ENCODE measurements at regions not wholly inside any gene's neighbourhood (a gene's known extent, or its start where the extent isn't known, plus 50 kb on each side); places are given as distances from the start of the nearest gene placed in this dataset.

- Mint-ChIP-seq H3K4me1 (ENCODE audit: low read depth) (no peaks in the 10 kb centered on the region), H3K9me3 (no peaks in the 10 kb centered on the region), H3K27ac (no peak overlapping the region), H3K4me3 (no peak overlapping the region), H3K36me3 (ENCODE audit: low read depth) (no peaks in the 10 kb centered on the region), H3K27me3 (no peaks in the 10 kb centered on the region)
- intact Hi-C loops (cut with micrococcal nuclease): no loop called here
Observed at GRCh38 chr3:132203889-132204596, 113.2 kb upstream of the ACP3 start.

- no peak overlapping the region for H3K27ac Mint-ChIP-seq
- no peak overlapping the region for H3K4me3 Mint-ChIP-seq
- H3K27me3 Mint-ChIP-seq: no peaks in the 10 kb centered on the region
- peaks cover 2% of the 10 kb centered on the region for H3K4me1 Mint-ChIP-seq (ENCODE audit: low read depth)
- no peaks in the 10 kb centered on the region for H3K9me3 Mint-ChIP-seq
- no peaks in the 10 kb centered on the region for H3K36me3 Mint-ChIP-seq (ENCODE audit: low read depth)
- intact Hi-C loops (cut with micrococcal nuclease): no loop called here
Observed at GRCh38 chr3:132205609-132206008, 111.6 kb upstream of the ACP3 start.

- no peak overlapping the region for H3K4me3 Mint-ChIP-seq
- H3K27me3 Mint-ChIP-seq: no peaks in the 10 kb centered on the region
- H3K9me3 Mint-ChIP-seq: no peaks in the 10 kb centered on the region
- no peak overlapping the region for H3K27ac Mint-ChIP-seq
- H3K4me1 Mint-ChIP-seq (ENCODE audit: low read depth): peaks cover 6% of the 10 kb centered on the region
- intact Hi-C loops (cut with micrococcal nuclease): no loop called here
- H3K36me3 Mint-ChIP-seq (ENCODE audit: low read depth): no peaks in the 10 kb centered on the region
Observed at GRCh38 chr3:132209855-132210254, 107.4 kb upstream of the ACP3 start.

- Mint-ChIP-seq H3K27me3 (no peaks in the 10 kb centered on the region), H3K27ac (no peak overlapping the region), H3K9me3 (no peaks in the 10 kb centered on the region), H3K4me1 (ENCODE audit: low read depth) (peaks cover 6% of the 10 kb centered on the region), H3K4me3 (no peak overlapping the region), H3K36me3 (ENCODE audit: low read depth) (no peaks in the 10 kb centered on the region)
- intact Hi-C loops (cut with micrococcal nuclease): no loop called here
Observed at GRCh38 chr3:132210476-132211346, 106.5 kb upstream of the ACP3 start.

DNA sequence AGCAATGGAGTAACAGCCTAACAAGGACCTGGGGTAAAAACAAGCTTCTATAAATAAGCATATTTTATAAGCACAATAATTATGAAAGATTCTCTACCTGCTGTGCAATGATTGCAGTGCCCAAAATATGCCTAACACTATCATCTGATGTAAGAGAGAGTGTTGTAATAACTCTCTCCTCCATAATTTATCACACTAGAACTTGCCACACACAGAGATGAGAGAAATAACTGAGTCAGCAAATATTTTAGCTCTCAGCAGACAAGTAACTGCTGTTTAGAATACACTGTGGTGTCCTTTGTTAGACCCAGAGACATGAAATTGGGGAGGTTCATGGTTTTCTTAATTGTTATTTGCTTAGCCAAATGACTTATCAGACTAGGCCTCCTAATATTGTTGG is 105.3 kb upstream of the ACP3 start:
- no peak overlapping the region for H3K4me3 Mint-ChIP-seq
- no peaks in the 10 kb centered on the region for H3K36me3 Mint-ChIP-seq (ENCODE audit: low read depth)
- no peaks in the 10 kb centered on the region for H3K9me3 Mint-ChIP-seq
- H3K27me3 Mint-ChIP-seq: no peaks in the 10 kb centered on the region
- no peak overlapping the region for H3K27ac Mint-ChIP-seq
- intact Hi-C loops (cut with micrococcal nuclease): no loop called here
- peaks cover 6% of the 10 kb centered on the region for H3K4me1 Mint-ChIP-seq (ENCODE audit: low read depth)

- Mint-ChIP-seq H3K27me3 (no peaks in the 10 kb centered on the region), H3K27ac (no peak overlapping the region), H3K36me3 (ENCODE audit: low read depth) (no peaks in the 10 kb centered on the region), H3K9me3 (no peaks in the 10 kb centered on the region), H3K4me3 (no peak overlapping the region), H3K4me1 (ENCODE audit: low read depth) (no peaks in the 10 kb centered on the region)
- intact Hi-C loops (cut with micrococcal nuclease): no loop called here
Observed at GRCh38 chr3:132218817-132219755, 98.1 kb upstream of the ACP3 start.

- Mint-ChIP-seq H3K4me3 (no peak overlapping the region), H3K4me1 (ENCODE audit: low read depth) (no peaks in the 10 kb centered on the region), H3K27me3 (no peaks in the 10 kb centered on the region), H3K36me3 (ENCODE audit: low read depth) (no peaks in the 10 kb centered on the region), H3K9me3 (no peaks in the 10 kb centered on the region), H3K27ac (no peak overlapping the region)
- intact Hi-C loops (cut with micrococcal nuclease): no loop called here
Observed at GRCh38 chr3:132220986-132221385, 96.2 kb upstream of the ACP3 start.

DNA sequence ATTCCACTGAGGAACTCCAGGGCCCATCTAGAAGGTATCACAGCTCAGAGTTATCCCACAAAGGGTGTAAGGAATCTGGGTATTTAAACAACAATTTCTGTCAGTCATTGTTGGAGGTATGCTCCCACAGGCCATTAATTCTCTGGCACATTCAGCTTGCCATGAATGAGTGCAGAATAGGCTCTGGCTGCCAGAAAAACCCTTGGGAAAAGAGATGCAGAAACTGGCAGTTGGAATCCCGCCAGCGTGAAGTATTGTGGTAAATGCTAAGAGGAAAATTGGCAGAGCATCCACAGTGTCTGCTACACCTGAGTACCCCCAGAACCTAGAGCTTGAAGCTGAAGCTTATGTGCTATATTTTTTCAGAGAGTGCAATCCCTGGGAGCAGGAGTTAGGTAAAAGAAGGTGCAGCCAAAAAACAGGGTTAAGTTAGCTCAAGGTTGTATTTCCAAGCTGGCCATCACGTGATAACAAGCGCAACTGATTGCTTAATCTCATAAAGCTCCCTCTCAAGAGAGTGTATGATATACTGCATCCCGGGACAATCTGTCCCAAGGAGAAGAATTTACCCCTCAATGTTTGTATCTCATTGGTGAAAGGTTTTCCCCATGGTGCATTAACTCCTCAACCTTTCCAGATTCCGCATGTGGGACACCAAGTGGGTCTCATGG is 94.2 kb upstream of the ACP3 start:
- no peak overlapping the region for H3K27ac Mint-ChIP-seq
- no peaks in the 10 kb centered on the region for H3K27me3 Mint-ChIP-seq
- no peaks in the 10 kb centered on the region for H3K9me3 Mint-ChIP-seq
- intact Hi-C loops (cut with micrococcal nuclease): no loop called here
- H3K4me3 Mint-ChIP-seq: no peak overlapping the region
- no peaks in the 10 kb centered on the region for H3K4me1 Mint-ChIP-seq (ENCODE audit: low read depth)
- H3K36me3 Mint-ChIP-seq (ENCODE audit: low read depth): no peaks in the 10 kb centered on the region

GRCh38 chr3:132225664-132226063 is 91.5 kb upstream of the ACP3 start:
- H3K4me1 Mint-ChIP-seq (ENCODE audit: low read depth): no peaks in the 10 kb centered on the region
- H3K4me3 Mint-ChIP-seq: no peak overlapping the region
- intact Hi-C loops (cut with micrococcal nuclease): no loop called here

DNA sequence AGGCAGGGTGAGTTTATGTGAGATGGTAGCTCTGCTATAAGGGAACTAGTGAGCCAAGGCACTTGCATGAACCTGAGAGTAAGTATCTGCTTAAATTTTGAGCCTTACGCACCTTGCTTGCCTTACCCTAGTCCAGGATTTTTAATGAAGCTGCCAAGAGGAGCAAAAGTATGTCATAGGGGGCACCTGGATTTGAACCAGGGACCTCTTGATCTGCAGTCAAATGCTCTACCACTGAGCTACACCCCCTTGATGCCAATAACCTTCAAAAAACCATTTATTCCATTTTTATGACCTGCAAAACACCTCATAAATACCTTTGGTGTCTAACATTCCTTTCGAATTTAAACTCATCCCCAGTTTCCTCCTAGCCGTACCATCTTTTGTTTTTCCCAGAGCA is 88.3 kb upstream of the ACP3 start:
- intact Hi-C loops (cut with micrococcal nuclease): no loop called here
- no peak overlapping the region for H3K4me3 Mint-ChIP-seq
- H3K27me3 Mint-ChIP-seq: no peaks in the 10 kb centered on the region
- no peaks in the 10 kb centered on the region for H3K36me3 Mint-ChIP-seq (ENCODE audit: low read depth)
- no peak overlapping the region for H3K27ac Mint-ChIP-seq
- peaks cover 7% of the 10 kb centered on the region for H3K4me1 Mint-ChIP-seq (ENCODE audit: low read depth)
- H3K9me3 Mint-ChIP-seq: no peaks in the 10 kb centered on the region

More at GRCh38 chr3:132225664-132226063, 91.5 kb upstream of the ACP3 start:
- Mint-ChIP-seq H3K27ac (no peak overlapping the region), H3K27me3 (no peaks in the 10 kb centered on the region), H3K36me3 (ENCODE audit: low read depth) (no peaks in the 10 kb centered on the region), H3K9me3 (no peaks in the 10 kb centered on the region)

DNA sequence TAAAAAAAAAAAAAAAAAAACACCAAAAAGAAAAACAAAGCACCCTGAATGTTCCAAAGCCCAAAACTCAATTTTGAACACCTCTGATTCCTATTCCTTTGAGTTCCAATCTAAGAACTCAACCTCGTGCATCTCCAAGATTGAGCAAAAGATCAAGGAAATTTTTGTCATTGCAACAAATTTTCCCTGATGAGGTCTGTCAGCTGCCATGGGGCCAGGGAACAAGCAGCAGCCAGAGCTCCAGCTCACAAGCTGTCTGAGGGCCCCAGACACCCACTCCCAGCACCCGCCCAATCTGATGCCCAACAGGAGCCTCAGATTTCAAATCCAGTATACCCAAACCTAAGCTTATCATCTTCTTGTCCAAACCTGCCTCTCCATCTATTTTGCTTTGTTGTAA is 87.6 kb upstream of the ACP3 start:
- H3K9me3 Mint-ChIP-seq: no peaks in the 10 kb centered on the region
- no peaks in the 10 kb centered on the region for H3K27me3 Mint-ChIP-seq
- intact Hi-C loops (cut with micrococcal nuclease): no loop called here
- H3K27ac Mint-ChIP-seq: no peak overlapping the region
- no peaks in the 10 kb centered on the region for H3K36me3 Mint-ChIP-seq (ENCODE audit: low read depth)
- H3K4me3 Mint-ChIP-seq: no peak overlapping the region
- peaks cover 7% of the 10 kb centered on the region for H3K4me1 Mint-ChIP-seq (ENCODE audit: low read depth)

GRCh38 chr3:132230156-132231000 is 86.8 kb upstream of the ACP3 start:
- H3K27ac Mint-ChIP-seq: no peak overlapping the region

DNA sequence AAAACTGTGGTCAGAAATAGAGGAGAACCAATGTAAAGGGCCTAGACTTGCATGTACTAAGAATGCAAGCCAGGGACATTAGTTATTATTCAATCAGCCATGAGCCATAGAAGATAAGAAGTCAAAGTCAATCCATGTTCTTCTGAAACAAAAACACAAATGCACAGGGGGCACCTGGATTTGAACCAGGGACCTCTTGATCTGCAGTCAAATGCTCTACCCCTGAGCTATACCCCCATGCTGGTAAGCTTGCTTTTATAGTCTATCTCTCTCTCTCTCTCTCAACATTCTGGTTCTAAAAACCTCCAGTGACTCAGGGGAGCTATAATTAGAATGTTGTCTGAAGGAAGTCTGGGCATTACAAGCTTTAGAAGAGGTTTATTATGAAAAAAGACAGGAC is 85.6 kb upstream of the ACP3 start:
- no peak overlapping the region for H3K27ac Mint-ChIP-seq
- no peaks in the 10 kb centered on the region for H3K9me3 Mint-ChIP-seq
- intact Hi-C loops (cut with micrococcal nuclease): no loop called here
- H3K27me3 Mint-ChIP-seq: no peaks in the 10 kb centered on the region
- peaks cover 7% of the 10 kb centered on the region for H3K4me1 Mint-ChIP-seq (ENCODE audit: low read depth)
- H3K36me3 Mint-ChIP-seq (ENCODE audit: low read depth): no peaks in the 10 kb centered on the region
- H3K4me3 Mint-ChIP-seq: no peak overlapping the region

More at GRCh38 chr3:132230156-132231000, 86.8 kb upstream of the ACP3 start:
- H3K27me3 Mint-ChIP-seq: no peaks in the 10 kb centered on the region
- no peaks in the 10 kb centered on the region for H3K36me3 Mint-ChIP-seq (ENCODE audit: low read depth)
- H3K9me3 Mint-ChIP-seq: no peaks in the 10 kb centered on the region
- H3K4me1 Mint-ChIP-seq (ENCODE audit: low read depth): peaks cover 7% of the 10 kb centered on the region
- intact Hi-C loops (cut with micrococcal nuclease): no loop called here
- H3K4me3 Mint-ChIP-seq: no peak overlapping the region

All from dendritic cell treated with granulocyte-macrophage colony-stimulating factor and Interleukin-4, amounts not matched to agents 40 ng/mL and 50 ng/mL, for 4 days (primary cell).